ENCODE measurements at regions not wholly inside any gene's neighbourhood (a gene's known extent, or its start where the extent isn't known, plus 50 kb on each side); places are given as distances from the start of the nearest gene placed in this dataset.

DNA sequence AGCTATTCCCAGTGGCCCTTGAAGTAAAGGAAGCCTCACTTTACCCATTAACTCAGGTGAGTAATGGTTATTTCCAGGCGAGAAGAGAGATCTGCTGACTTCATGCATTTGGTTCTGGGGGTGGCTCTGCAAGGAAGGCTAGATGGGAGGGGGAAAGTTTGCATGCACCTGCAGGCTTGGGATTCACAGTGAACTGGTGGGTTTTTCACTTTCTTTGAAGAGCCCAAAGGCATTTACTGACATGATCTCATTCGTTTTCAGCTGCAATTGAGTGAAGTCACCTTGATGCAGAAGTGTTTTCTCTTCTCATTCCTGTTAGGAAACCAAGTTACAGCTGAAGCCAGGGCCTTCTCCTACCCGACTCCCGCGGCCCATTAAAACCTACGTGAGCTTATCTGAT is 131.0 kb upstream of the N4BP1 start:
- TF ChIP-seq, protein P1, sequence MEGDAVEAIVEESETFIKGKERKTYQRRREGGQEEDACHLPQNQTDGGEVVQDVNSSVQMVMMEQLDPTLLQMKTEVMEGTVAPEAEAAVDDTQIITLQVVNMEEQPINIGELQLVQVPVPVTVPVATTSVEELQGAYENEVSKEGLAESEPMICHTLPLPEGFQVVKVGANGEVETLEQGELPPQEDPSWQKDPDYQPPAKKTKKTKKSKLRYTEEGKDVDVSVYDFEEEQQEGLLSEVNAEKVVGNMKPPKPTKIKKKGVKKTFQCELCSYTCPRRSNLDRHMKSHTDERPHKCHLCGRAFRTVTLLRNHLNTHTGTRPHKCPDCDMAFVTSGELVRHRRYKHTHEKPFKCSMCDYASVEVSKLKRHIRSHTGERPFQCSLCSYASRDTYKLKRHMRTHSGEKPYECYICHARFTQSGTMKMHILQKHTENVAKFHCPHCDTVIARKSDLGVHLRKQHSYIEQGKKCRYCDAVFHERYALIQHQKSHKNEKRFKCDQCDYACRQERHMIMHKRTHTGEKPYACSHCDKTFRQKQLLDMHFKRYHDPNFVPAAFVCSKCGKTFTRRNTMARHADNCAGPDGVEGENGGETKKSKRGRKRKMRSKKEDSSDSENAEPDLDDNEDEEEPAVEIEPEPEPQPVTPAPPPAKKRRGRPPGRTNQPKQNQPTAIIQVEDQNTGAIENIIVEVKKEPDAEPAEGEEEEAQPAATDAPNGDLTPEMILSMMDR (IDR thresholded peaks at IDR 0.05; ENCODE audit: low read depth, low read length): no peak
- no peak for DNase-seq (ENCODE audit: extremely low read depth, low read depth)

DNA sequence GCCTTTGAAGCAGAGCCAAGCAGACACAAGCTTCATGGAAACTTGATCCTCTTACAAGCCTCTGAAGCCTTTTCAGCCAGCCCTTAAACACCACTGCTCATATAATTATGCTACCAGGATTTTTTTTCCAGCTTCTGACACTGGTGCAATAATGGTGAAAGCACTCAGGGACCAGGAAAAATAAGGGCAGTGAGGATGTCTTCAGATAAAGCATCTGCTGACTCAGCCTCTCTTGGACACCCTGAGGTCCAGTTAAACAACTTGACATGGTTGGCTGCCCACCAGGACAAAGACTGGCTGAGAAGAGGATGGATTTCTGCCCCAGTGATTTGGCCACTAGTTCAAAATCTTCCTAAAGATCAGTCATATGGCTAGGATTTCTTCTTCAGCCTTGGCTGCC is 124.2 kb upstream of the N4BP1 start:
- TF ChIP-seq, protein P1 (IDR thresholded peaks at IDR 0.05; ENCODE audit: low read depth, low read length): no peak
- DNase-seq (ENCODE audit: extremely low read depth, low read depth): no peak

DNA sequence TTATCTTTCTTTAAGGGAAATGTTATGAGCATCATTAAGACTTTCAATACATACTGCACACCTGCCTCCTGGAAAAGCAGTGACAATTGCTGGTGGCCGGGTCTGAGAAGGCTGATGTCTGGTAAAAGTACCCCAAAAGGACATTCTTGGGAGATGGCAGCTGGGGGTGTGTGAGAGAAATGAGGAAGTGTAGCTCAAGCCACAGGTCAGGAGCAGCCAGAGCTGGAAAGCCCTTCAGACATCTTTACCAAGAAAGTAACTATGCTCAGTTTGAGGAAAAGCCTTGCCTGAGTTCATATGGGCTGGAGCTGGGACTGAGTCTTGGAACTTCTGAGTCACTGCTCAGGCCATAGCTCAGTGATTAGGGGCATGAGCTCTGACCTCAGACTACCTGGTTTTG is 94.7 kb upstream of the N4BP1 start:
- TF ChIP-seq, protein P1 (IDR thresholded peaks at IDR 0.05; ENCODE audit: low read depth, low read length): no peak
- DNase-seq (ENCODE audit: extremely low read depth, low read depth): no peak

DNA sequence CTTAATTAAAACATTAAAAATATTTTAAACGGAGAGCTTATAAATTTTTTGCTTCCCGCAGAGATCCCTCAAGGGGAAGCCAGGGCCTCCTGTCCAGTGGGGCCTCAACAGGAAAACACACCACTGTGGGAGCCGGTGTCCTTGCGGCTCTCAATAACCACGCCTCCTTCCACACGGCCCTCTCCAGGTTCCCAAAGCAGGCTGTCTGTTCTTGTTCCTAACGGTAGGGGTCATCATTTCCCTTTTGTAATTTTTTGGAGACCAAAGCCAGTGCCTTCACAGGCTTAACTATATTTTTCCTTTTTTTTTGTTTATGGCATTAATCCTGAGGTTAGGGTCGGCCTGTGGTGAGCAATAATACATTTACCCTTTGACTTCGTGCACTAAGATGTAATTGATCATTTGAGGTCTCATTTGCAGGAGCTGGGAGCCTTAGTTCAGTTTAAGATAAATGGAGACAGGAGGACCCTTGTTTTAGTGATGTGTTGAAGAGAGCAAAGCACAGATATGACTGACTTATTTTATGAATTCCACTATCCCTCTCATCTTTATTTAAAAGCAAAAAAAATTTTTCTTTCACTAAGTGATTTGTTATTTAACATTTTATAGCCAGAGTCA is 77.5 kb upstream of the N4BP1 start:
- DNase-seq (ENCODE audit: extremely low read depth, low read depth): peak; percentile 24
- TF ChIP-seq, protein P1 (IDR thresholded peaks at IDR 0.05; ENCODE audit: low read depth, low read length): peak; percentile 78

DNA sequence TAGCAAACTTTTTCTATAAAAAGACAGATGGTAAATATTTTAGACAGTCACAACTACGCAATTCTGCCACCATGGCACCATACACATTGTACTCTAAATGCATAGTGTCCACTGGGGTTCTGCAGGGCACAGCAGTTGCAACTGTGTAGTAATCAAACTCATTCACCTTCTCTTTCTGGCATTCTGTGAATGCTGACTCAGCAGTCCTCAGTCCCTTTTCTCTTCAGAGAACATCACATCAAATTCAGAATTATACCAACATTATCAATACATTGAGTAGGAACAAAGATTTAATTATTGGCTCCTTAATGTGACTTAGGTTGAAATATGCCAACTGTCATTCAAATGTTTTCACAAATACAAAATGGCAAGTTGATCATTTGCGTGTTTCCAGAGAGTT is 74.2 kb upstream of the N4BP1 start:
- TF ChIP-seq, protein P1 (IDR thresholded peaks at IDR 0.05; ENCODE audit: low read depth, low read length): no peak
- no peak for DNase-seq (ENCODE audit: extremely low read depth, low read depth)

DNA sequence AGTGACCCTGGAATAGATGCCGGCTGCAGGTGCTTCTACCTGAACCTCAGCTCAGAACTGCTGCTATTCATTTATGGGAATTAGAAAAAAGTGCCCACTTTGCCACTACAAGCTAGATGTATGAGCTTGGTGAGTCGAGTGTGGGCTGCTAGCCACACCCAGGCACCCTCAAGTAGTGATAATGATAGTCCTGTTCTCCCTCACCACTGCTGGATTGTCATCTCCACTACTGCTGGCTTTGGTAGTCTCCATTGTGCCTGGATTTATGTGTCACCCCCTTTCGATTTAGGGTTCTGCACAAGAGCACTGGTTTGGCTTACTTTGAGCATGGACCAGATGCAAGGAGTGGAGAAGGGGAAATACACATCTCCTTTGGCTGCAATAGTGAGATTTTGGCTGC is 73.0 kb upstream of the N4BP1 start:
- DNase-seq (ENCODE audit: extremely low read depth, low read depth): no peak
- TF ChIP-seq, protein P1 (IDR thresholded peaks at IDR 0.05; ENCODE audit: low read depth, low read length): no peak

DNA sequence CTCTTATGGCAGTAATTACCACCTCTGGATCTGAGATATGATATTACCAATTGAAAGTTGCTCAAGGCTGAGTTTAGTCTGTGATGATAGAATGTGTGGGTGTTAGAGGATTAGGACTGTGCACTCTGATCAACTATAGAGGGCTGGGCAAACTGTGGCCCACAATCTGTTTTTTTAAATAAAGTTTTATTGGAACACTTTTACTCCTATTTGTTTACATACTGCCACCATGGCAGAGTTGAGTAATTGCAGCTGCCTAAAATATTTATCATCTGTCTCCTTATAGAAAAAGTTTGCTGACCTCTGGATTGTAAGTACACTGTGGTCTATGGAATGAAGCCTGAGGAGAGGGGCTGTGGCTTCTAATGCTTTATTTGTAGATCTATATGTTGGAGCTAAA is 71.5 kb upstream of the N4BP1 start:
- TF ChIP-seq, protein P1 (IDR thresholded peaks at IDR 0.05; ENCODE audit: low read depth, low read length): no peak
- no peak for DNase-seq (ENCODE audit: extremely low read depth, low read depth)
